ENCODE measurements at regions not wholly inside any gene's neighbourhood (a gene's known extent, or its start where the extent isn't known, plus 50 kb on each side); places are given as distances from the start of the nearest gene placed in this dataset.

DNA sequence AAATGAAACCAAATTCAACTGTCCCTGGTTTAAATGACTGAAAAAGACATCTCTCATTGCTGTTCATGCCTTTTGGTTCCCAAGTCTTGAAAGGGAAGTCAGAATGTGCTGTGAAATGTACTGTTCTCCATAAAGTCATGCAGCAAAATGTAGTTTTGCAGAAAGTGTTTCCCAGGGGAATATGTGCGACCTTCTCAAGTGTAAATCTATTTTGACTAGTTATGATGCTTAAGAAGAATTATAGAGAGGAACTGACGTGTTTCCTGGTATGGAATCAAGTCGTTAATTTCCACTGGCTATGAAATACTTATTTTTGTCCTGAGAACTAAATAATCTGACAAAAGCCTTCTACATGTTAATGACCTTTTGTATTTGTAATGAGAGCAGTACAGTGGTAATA, 223.1 kb downstream of the CLCN4 start:
- peak; percentile 77 for DNase-seq (ENCODE audit: low spot score)
- peak overlapping the region; percentile 57 for H3K27ac ChIP-seq (ENCODE audit: low read depth, low read length, poor library complexity, severe bottlenecking)
- no peaks in the 10 kb centered on the region for H3K36me3 ChIP-seq (ENCODE audit: insufficient read depth, low read length, poor library complexity, severe bottlenecking)
- no TSS peak for BruUV-seq (replicated peaks)
- peaks cover 10% of the 10 kb centered on the region for H3K4me1 ChIP-seq (ENCODE audit: insufficient read depth, low read length, poor library complexity, severe bottlenecking)
- no peak overlapping the region for H3K4me3 ChIP-seq (ENCODE audit: low read depth, low read length, poor library complexity, severe bottlenecking)
- POLR2A ChIA-PET (ENCODE audit: low non-redundant PET) = no interaction called here
- intact Hi-C loops (cut with micrococcal nuclease; ENCODE audit: unreplicated experiment) = no loop called here
- peaks cover 12% of the 10 kb centered on the region for H3K9me3 ChIP-seq (ENCODE audit: low read depth, low read length, poor library complexity, severe bottlenecking)
- CTCF ChIA-PET = no interaction called here
- no peak for TF ChIP-seq EZH2 (IDR thresholded peaks at IDR 0.05; ENCODE audit: borderline replicate concordance, low read depth, low read length, poor library complexity, severe bottlenecking)
- H3K27me3 ChIP-seq (replicated peaks; ENCODE audit: insufficient read depth, low read depth, low read length, poor library complexity) = no peaks in the 10 kb centered on the region

DNA sequence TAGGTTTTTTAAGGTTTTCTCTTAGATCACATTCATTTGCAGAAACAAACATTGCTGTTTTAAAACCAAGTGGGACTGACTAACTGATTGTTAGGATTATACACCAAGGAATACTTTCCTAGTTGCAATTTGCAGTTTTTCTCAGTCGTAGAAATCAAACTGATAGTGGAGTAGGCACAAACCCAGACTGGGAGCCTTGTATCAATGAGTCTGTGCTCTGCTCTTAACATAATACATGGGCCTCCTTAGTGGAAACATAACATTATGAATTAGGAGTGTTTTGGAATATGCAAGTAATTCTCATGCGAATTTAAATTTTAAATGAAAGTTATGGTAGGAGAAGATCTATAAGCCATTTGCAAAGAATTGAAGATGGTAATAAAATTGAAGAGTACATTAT, 223.5 kb downstream of the CLCN4 start:
- peaks cover 10% of the 10 kb centered on the region for H3K4me1 ChIP-seq (ENCODE audit: insufficient read depth, low read length, poor library complexity, severe bottlenecking)
- H3K27me3 ChIP-seq (replicated peaks; ENCODE audit: insufficient read depth, low read depth, low read length, poor library complexity) = no peaks in the 10 kb centered on the region
- intact Hi-C loops (cut with micrococcal nuclease; ENCODE audit: unreplicated experiment) = no loop called here
- H3K36me3 ChIP-seq (ENCODE audit: insufficient read depth, low read length, poor library complexity, severe bottlenecking) = no peaks in the 10 kb centered on the region
- no peak overlapping the region for H3K4me3 ChIP-seq (ENCODE audit: low read depth, low read length, poor library complexity, severe bottlenecking)
- POLR2A ChIA-PET (ENCODE audit: low non-redundant PET) = no interaction called here
- CTCF ChIA-PET = no interaction called here
- peaks cover 12% of the 10 kb centered on the region for H3K9me3 ChIP-seq (ENCODE audit: low read depth, low read length, poor library complexity, severe bottlenecking)
- BruUV-seq (replicated peaks) = no TSS peak
- peak overlapping the region; percentile 57 for H3K27ac ChIP-seq (ENCODE audit: low read depth, low read length, poor library complexity, severe bottlenecking)
- no peak for DNase-seq (ENCODE audit: low spot score)
- no peak for TF ChIP-seq EZH2 (IDR thresholded peaks at IDR 0.05; ENCODE audit: borderline replicate concordance, low read depth, low read length, poor library complexity, severe bottlenecking)
- TF ChIP-seq, protein P1, sequence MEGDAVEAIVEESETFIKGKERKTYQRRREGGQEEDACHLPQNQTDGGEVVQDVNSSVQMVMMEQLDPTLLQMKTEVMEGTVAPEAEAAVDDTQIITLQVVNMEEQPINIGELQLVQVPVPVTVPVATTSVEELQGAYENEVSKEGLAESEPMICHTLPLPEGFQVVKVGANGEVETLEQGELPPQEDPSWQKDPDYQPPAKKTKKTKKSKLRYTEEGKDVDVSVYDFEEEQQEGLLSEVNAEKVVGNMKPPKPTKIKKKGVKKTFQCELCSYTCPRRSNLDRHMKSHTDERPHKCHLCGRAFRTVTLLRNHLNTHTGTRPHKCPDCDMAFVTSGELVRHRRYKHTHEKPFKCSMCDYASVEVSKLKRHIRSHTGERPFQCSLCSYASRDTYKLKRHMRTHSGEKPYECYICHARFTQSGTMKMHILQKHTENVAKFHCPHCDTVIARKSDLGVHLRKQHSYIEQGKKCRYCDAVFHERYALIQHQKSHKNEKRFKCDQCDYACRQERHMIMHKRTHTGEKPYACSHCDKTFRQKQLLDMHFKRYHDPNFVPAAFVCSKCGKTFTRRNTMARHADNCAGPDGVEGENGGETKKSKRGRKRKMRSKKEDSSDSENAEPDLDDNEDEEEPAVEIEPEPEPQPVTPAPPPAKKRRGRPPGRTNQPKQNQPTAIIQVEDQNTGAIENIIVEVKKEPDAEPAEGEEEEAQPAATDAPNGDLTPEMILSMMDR (conservative IDR thresholded peaks at IDR 0.05; ENCODE audit: low read depth, low read length) = no peak

DNA sequence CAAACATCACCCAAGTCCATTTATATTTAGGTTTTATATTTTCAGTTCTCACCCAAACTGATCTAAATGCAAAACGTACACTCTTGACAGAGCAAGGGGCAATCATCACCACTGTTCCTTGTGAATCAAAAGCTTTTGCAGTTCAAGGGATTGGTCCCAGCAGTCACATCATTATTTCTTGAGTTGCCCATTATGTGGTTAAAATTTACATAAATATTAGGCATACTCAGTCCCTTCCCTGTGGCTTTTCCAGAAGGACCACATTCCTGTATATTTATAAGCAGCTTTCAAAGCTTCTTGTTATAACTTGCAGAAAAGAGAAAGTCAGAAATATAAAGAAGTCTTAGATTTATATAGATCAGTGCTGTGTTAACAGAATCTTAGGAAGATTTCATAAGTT, 224.4 kb downstream of the CLCN4 start:
- TF ChIP-seq EZH2 (IDR thresholded peaks at IDR 0.05; ENCODE audit: borderline replicate concordance, low read depth, low read length, poor library complexity, severe bottlenecking) = no peak
- BruUV-seq (replicated peaks) = no TSS peak
- peaks cover 10% of the 10 kb centered on the region for H3K4me1 ChIP-seq (ENCODE audit: insufficient read depth, low read length, poor library complexity, severe bottlenecking)
- H3K4me3 ChIP-seq (ENCODE audit: low read depth, low read length, poor library complexity, severe bottlenecking) = no peak overlapping the region
- H3K9me3 ChIP-seq (ENCODE audit: low read depth, low read length, poor library complexity, severe bottlenecking) = peaks cover 10% of the 10 kb centered on the region
- peak; percentile 5 for DNase-seq (ENCODE audit: low spot score)
- H3K36me3 ChIP-seq (ENCODE audit: insufficient read depth, low read length, poor library complexity, severe bottlenecking) = no peaks in the 10 kb centered on the region
- no peak overlapping the region for H3K27ac ChIP-seq (ENCODE audit: low read depth, low read length, poor library complexity, severe bottlenecking)
- H3K27me3 ChIP-seq (replicated peaks; ENCODE audit: insufficient read depth, low read depth, low read length, poor library complexity) = peaks cover 3% of the 10 kb centered on the region
- ChIA-PET CTCF (no interaction called here), POLR2A (ENCODE audit: low non-redundant PET) (no interaction called here)
- intact Hi-C loops (cut with micrococcal nuclease; ENCODE audit: unreplicated experiment) = no loop called here

DNA sequence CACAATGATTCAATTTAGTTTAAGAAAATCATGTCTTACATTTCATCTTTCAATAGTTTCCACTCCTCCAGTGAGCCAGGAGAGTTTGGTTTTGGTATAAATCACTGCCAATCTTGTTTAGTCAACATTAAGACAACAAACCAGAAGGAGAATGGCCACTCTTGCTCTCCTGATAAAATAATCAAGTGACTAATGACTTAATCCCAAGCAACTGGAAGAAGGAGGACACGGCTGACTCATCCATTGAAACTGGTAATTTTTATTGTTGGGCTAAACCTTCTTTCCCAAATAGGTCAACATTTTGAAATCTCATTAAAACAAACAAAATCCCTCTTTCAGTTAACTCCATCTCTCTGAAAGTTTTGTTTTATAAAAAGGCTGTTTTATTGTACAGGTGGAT, 230.2 kb downstream of the CLCN4 start:
- Histone ChIP-seq H3K27me3 (replicated peaks; ENCODE audit: insufficient read depth, low read depth, low read length, poor library complexity) (peaks cover 10% of the 10 kb centered on the region), H3K36me3 (ENCODE audit: insufficient read depth, low read length, poor library complexity, severe bottlenecking) (no peaks in the 10 kb centered on the region), H3K4me1 (ENCODE audit: insufficient read depth, low read length, poor library complexity, severe bottlenecking) (no peaks in the 10 kb centered on the region), H3K27ac (ENCODE audit: low read depth, low read length, poor library complexity, severe bottlenecking) (no peak overlapping the region), H3K4me3 (ENCODE audit: low read depth, low read length, poor library complexity, severe bottlenecking) (no peak overlapping the region), H3K9me3 (ENCODE audit: low read depth, low read length, poor library complexity, severe bottlenecking) (no peaks in the 10 kb centered on the region)
- no peak for TF ChIP-seq EZH2 (IDR thresholded peaks at IDR 0.05; ENCODE audit: borderline replicate concordance, low read depth, low read length, poor library complexity, severe bottlenecking)
- TF ChIP-seq, protein P1 (conservative IDR thresholded peaks at IDR 0.05; ENCODE audit: low read depth, low read length) = no peak
- ChIA-PET CTCF (no interaction called here), POLR2A (ENCODE audit: low non-redundant PET) (no interaction called here)
- no peak for DNase-seq (ENCODE audit: low spot score)
- intact Hi-C loops (cut with micrococcal nuclease; ENCODE audit: unreplicated experiment) = no loop called here
- no TSS peak for BruUV-seq (replicated peaks)
